ENCODE measurements at regions not wholly inside any gene's neighbourhood (a gene's known extent, or its start where the extent isn't known, plus 50 kb on each side); places are given as distances from the start of the nearest gene placed in this dataset.

GRCh38 chr3:87576752-87577151 lies 300.4 kb upstream of the POU1F1 start:
- Histone ChIP-seq H3K36me3 (ENCODE audit: control insufficient read depth in 2 of 2, insufficient read depth in 2 of 2, low read length in 1 of 2) (no peaks in the 10 kb centered on the region), H3K27me3 (ENCODE audit: control insufficient read depth in 2 of 2, insufficient read depth in 1 of 2, low read length in 1 of 2) (no peaks in the 10 kb centered on the region), H3K9me3 (ENCODE audit: control insufficient read depth in 2 of 2, insufficient read depth in 1 of 2, low read length in 1 of 2) (no peaks in the 10 kb centered on the region), H3K4me3 (ENCODE audit: low read length in 2 of 2) (no peak overlapping the region), H3K27ac (ENCODE audit: low read depth in 1 of 2, low read length in 1 of 2) (no peak overlapping the region), H3K4me1 (ENCODE audit: control insufficient read depth in 2 of 2, insufficient read depth in 2 of 2, low read length in 2 of 2) (no peaks in the 10 kb centered on the region)
- DNase-seq (ENCODE audit: low read depth in 6 of 9, low spot score in 9 of 9) = no peak
- 79% methylated on average over 4 of the region's 4 CpGs for WGBS

DNA sequence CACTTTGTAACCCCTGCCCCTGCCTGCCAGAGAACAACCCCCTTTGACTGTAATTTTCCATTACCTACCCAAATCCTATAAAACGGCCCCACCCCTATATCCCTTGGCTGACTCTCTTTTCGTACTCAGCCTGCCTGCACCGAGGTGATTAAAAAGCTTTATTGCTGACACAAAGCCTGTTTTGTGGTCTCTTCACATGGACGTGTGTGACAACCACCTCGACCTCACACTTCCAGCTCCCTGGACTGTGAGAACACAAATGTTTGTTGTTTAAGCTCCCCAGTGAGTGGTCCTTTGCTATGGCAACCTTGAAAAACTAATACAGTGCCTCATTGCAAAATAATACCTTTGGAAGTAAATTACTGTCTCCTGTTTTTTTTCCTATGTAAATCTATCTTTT lies 299.2 kb upstream of the POU1F1 start:
- H3K4me1 ChIP-seq (ENCODE audit: control insufficient read depth in 2 of 2, insufficient read depth in 2 of 2, low read length in 2 of 2) = no peaks in the 10 kb centered on the region
- DNase-seq (ENCODE audit: low read depth in 6 of 9, low spot score in 9 of 9) = no peak
- no peaks in the 10 kb centered on the region for H3K9me3 ChIP-seq (ENCODE audit: control insufficient read depth in 2 of 2, insufficient read depth in 1 of 2, low read length in 1 of 2)
- H3K36me3 ChIP-seq (ENCODE audit: control insufficient read depth in 2 of 2, insufficient read depth in 2 of 2, low read length in 1 of 2) = no peaks in the 10 kb centered on the region
- no peak overlapping the region for H3K4me3 ChIP-seq (ENCODE audit: low read length in 2 of 2)
- 81% methylated on average over 5 of the region's 5 CpGs for WGBS
- H3K27ac ChIP-seq (ENCODE audit: low read depth in 1 of 2, low read length in 1 of 2) = no peak overlapping the region
- H3K27me3 ChIP-seq (ENCODE audit: control insufficient read depth in 2 of 2, insufficient read depth in 1 of 2, low read length in 1 of 2) = no peaks in the 10 kb centered on the region

DNA sequence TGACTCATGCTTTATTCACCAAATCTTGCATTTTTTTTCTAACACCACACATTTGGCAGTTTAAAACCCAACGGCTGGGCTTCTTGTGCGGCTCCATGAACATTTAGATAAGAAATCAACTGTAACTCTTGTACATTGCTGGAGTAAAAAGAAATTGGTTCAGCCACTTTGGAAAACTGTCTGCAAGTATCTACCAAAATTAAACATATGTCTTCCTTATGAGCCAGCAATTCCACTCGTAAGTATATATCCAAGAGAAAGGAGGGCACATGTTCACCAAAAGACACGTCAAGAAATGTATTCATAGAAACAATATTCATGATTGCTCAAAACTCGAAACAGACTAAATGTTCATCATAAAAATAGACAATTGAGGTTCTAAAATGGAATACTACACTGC lies 291.9 kb upstream of the POU1F1 start:
- H3K4me3 ChIP-seq (ENCODE audit: low read length in 2 of 2) = no peak overlapping the region
- no peaks in the 10 kb centered on the region for H3K27me3 ChIP-seq (ENCODE audit: control insufficient read depth in 2 of 2, insufficient read depth in 1 of 2, low read length in 1 of 2)
- no peaks in the 10 kb centered on the region for H3K4me1 ChIP-seq (ENCODE audit: control insufficient read depth in 2 of 2, insufficient read depth in 2 of 2, low read length in 2 of 2)
- whole genome bisulfite sequencing = 92% methylated on average over 5 of the region's 5 CpGs
- H3K36me3 ChIP-seq (ENCODE audit: control insufficient read depth in 2 of 2, insufficient read depth in 2 of 2, low read length in 1 of 2) = no peaks in the 10 kb centered on the region
- H3K27ac ChIP-seq (ENCODE audit: low read depth in 1 of 2, low read length in 1 of 2) = no peak overlapping the region
- no peaks in the 10 kb centered on the region for H3K9me3 ChIP-seq (ENCODE audit: control insufficient read depth in 2 of 2, insufficient read depth in 1 of 2, low read length in 1 of 2)
- DNase-seq (ENCODE audit: low read depth in 6 of 9, low spot score in 9 of 9) = no peak

DNA sequence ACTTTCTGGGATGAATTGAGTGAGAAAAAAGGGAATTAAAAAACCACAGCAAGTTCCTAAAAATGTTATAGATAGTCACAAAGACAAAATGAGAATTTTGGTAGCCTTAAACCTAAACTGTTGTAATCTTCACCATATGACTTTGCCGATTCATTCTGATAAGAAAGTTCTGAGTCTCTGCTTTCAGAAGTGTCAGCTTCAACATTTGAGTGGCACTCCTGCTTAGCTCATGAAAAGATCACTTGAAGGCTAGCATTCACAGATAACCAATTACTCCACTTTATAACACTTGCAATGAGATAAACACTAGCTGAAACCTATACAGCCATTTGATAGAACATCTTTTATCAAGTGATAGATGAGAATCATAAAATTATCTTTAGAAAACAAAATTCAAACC lies 288.1 kb upstream of the POU1F1 start:
- no peak for DNase-seq (ENCODE audit: low read depth in 6 of 9, low spot score in 9 of 9)
- no peaks in the 10 kb centered on the region for H3K4me1 ChIP-seq (ENCODE audit: control insufficient read depth in 2 of 2, insufficient read depth in 2 of 2, low read length in 2 of 2)
- H3K36me3 ChIP-seq (ENCODE audit: control insufficient read depth in 2 of 2, insufficient read depth in 2 of 2, low read length in 1 of 2) = no peaks in the 10 kb centered on the region
- WGBS = 97% methylated on average over 1 of the region's 1 CpG
- no peak overlapping the region for H3K27ac ChIP-seq (ENCODE audit: low read depth in 1 of 2, low read length in 1 of 2)
- H3K4me3 ChIP-seq (ENCODE audit: low read length in 2 of 2) = no peak overlapping the region
- H3K27me3 ChIP-seq (ENCODE audit: control insufficient read depth in 2 of 2, insufficient read depth in 1 of 2, low read length in 1 of 2) = no peaks in the 10 kb centered on the region
- H3K9me3 ChIP-seq (ENCODE audit: control insufficient read depth in 2 of 2, insufficient read depth in 1 of 2, low read length in 1 of 2) = no peaks in the 10 kb centered on the region

- Histone ChIP-seq H3K27me3 (ENCODE audit: control insufficient read depth in 2 of 2, insufficient read depth in 1 of 2, low read length in 1 of 2) (no peaks in the 10 kb centered on the region), H3K9me3 (ENCODE audit: control insufficient read depth in 2 of 2, insufficient read depth in 1 of 2, low read length in 1 of 2) (no peaks in the 10 kb centered on the region), H3K4me3 (ENCODE audit: low read length in 2 of 2) (no peak overlapping the region), H3K27ac (ENCODE audit: low read depth in 1 of 2, low read length in 1 of 2) (no peak overlapping the region), H3K36me3 (ENCODE audit: control insufficient read depth in 2 of 2, insufficient read depth in 2 of 2, low read length in 1 of 2) (no peaks in the 10 kb centered on the region), H3K4me1 (ENCODE audit: control insufficient read depth in 2 of 2, insufficient read depth in 2 of 2, low read length in 2 of 2) (no peaks in the 10 kb centered on the region)
- DNase-seq (ENCODE audit: low read depth in 6 of 9, low spot score in 9 of 9) = no peak
- 89% methylated on average over 4 of the region's 4 CpGs for WGBS
These were observed 287.3 kb upstream of the POU1F1 start for GRCh38 chr3:87563712-87564111.

GRCh38 chr3:87558492-87558891 lies 282.1 kb upstream of the POU1F1 start:
- no peaks in the 10 kb centered on the region for H3K9me3 ChIP-seq (ENCODE audit: control insufficient read depth in 2 of 2, insufficient read depth in 1 of 2, low read length in 1 of 2)
- DNase-seq (ENCODE audit: low read depth in 6 of 9, low spot score in 9 of 9) = no peak
- H3K4me3 ChIP-seq (ENCODE audit: low read length in 2 of 2) = no peak overlapping the region
- H3K4me1 ChIP-seq (ENCODE audit: control insufficient read depth in 2 of 2, insufficient read depth in 2 of 2, low read length in 2 of 2) = no peaks in the 10 kb centered on the region
- H3K36me3 ChIP-seq (ENCODE audit: control insufficient read depth in 2 of 2, insufficient read depth in 2 of 2, low read length in 1 of 2) = no peaks in the 10 kb centered on the region
- no peak overlapping the region for H3K27ac ChIP-seq (ENCODE audit: low read depth in 1 of 2, low read length in 1 of 2)
- 97% methylated on average over 3 of the region's 3 CpGs for WGBS
- H3K27me3 ChIP-seq (ENCODE audit: control insufficient read depth in 2 of 2, insufficient read depth in 1 of 2, low read length in 1 of 2) = no peaks in the 10 kb centered on the region

DNA sequence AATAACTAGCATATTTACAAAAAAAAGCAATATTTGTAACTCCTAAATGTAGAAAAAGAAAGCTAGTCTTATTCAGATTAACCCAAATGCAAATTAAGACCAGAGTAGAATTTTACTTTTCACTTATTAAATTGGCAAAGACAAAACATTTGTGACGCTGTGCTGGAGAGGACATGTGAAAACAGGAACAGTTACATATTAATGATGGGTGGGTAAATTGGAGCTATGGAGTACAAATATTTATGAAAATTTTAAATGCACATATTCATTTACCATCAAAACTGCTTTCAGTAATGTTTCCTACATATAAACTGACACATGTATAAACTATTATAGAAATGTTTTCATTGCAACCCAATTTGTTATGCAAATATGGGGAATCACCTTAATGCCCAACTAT lies 278.9 kb upstream of the POU1F1 start:
- Histone ChIP-seq H3K27ac (ENCODE audit: low read depth in 1 of 2, low read length in 1 of 2) (no peak overlapping the region), H3K27me3 (ENCODE audit: control insufficient read depth in 2 of 2, insufficient read depth in 1 of 2, low read length in 1 of 2) (no peaks in the 10 kb centered on the region), H3K9me3 (ENCODE audit: control insufficient read depth in 2 of 2, insufficient read depth in 1 of 2, low read length in 1 of 2) (no peaks in the 10 kb centered on the region), H3K4me3 (ENCODE audit: low read length in 2 of 2) (no peak overlapping the region), H3K4me1 (ENCODE audit: control insufficient read depth in 2 of 2, insufficient read depth in 2 of 2, low read length in 2 of 2) (no peaks in the 10 kb centered on the region), H3K36me3 (ENCODE audit: control insufficient read depth in 2 of 2, insufficient read depth in 2 of 2, low read length in 1 of 2) (no peaks in the 10 kb centered on the region)
- 52% methylated on average over 1 of the region's 1 CpG for WGBS
- DNase-seq (ENCODE audit: low read depth in 6 of 9, low spot score in 9 of 9) = no peak

DNA sequence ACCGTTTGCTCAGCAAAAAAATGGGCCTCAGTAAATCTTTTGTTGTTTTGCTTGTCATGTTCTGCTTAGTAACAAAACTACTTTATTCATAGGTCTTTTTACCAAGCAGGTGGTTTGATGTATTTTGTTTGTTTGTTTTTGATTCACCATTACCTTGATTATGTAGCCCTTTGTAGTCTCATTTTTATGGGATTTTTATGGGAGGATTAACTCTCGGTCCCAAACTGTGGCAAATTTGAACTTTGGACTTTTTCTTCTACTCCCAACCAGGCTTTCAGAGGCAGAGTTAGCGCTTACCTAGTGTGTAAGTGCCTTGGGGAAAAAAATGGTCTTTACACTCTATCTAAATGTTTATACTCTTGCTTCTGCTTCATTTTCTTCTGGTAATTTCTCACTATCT lies 276.7 kb upstream of the POU1F1 start:
- H3K9me3 ChIP-seq (ENCODE audit: control insufficient read depth in 2 of 2, insufficient read depth in 1 of 2, low read length in 1 of 2) = no peaks in the 10 kb centered on the region
- no peak overlapping the region for H3K4me3 ChIP-seq (ENCODE audit: low read length in 2 of 2)
- WGBS = 91% methylated on average over 3 of the region's 3 CpGs
- H3K4me1 ChIP-seq (ENCODE audit: control insufficient read depth in 2 of 2, insufficient read depth in 2 of 2, low read length in 2 of 2) = no peaks in the 10 kb centered on the region
- no peak for DNase-seq (ENCODE audit: low read depth in 6 of 9, low spot score in 9 of 9)
- H3K27ac ChIP-seq (ENCODE audit: low read depth in 1 of 2, low read length in 1 of 2) = no peak overlapping the region
- no peaks in the 10 kb centered on the region for H3K36me3 ChIP-seq (ENCODE audit: control insufficient read depth in 2 of 2, insufficient read depth in 2 of 2, low read length in 1 of 2)
- H3K27me3 ChIP-seq (ENCODE audit: control insufficient read depth in 2 of 2, insufficient read depth in 1 of 2, low read length in 1 of 2) = no peaks in the 10 kb centered on the region

- DNase-seq (ENCODE audit: low read depth in 6 of 9, low spot score in 9 of 9) = no peak
- H3K4me3 ChIP-seq (ENCODE audit: low read length in 2 of 2) = no peak overlapping the region
These were observed 274.5 kb upstream of the POU1F1 start for GRCh38 chr3:87550892-87551291.

GRCh38 chr3:87549208-87549607 lies 272.8 kb upstream of the POU1F1 start:
- H3K4me3 ChIP-seq (ENCODE audit: low read length in 2 of 2) = no peak overlapping the region
- no peaks in the 10 kb centered on the region for H3K27me3 ChIP-seq (ENCODE audit: control insufficient read depth in 2 of 2, insufficient read depth in 1 of 2, low read length in 1 of 2)
- no peak overlapping the region for H3K27ac ChIP-seq (ENCODE audit: low read depth in 1 of 2, low read length in 1 of 2)
- no peak for DNase-seq (ENCODE audit: low read depth in 6 of 9, low spot score in 9 of 9)
- H3K36me3 ChIP-seq (ENCODE audit: control insufficient read depth in 2 of 2, insufficient read depth in 2 of 2, low read length in 1 of 2) = no peaks in the 10 kb centered on the region
- no peaks in the 10 kb centered on the region for H3K4me1 ChIP-seq (ENCODE audit: control insufficient read depth in 2 of 2, insufficient read depth in 2 of 2, low read length in 2 of 2)
- no peaks in the 10 kb centered on the region for H3K9me3 ChIP-seq (ENCODE audit: control insufficient read depth in 2 of 2, insufficient read depth in 1 of 2, low read length in 1 of 2)
- 85% methylated on average over 2 of the region's 2 CpGs for WGBS

More at GRCh38 chr3:87550892-87551291, 274.5 kb upstream of the POU1F1 start:
- H3K36me3 ChIP-seq (ENCODE audit: control insufficient read depth in 2 of 2, insufficient read depth in 2 of 2, low read length in 1 of 2) = no peaks in the 10 kb centered on the region
- WGBS = 92% methylated on average over 3 of the region's 3 CpGs
- H3K27me3 ChIP-seq (ENCODE audit: control insufficient read depth in 2 of 2, insufficient read depth in 1 of 2, low read length in 1 of 2) = no peaks in the 10 kb centered on the region
- no peaks in the 10 kb centered on the region for H3K9me3 ChIP-seq (ENCODE audit: control insufficient read depth in 2 of 2, insufficient read depth in 1 of 2, low read length in 1 of 2)
- no peaks in the 10 kb centered on the region for H3K4me1 ChIP-seq (ENCODE audit: control insufficient read depth in 2 of 2, insufficient read depth in 2 of 2, low read length in 2 of 2)
- no peak overlapping the region for H3K27ac ChIP-seq (ENCODE audit: low read depth in 1 of 2, low read length in 1 of 2)

Data from thymus (tissue), 11 donors.